AG09309 (cell line): ENCODE measurements at regions not wholly inside any gene's neighbourhood (a gene's known extent, or its start where the extent isn't known, plus 50 kb on each side); places are given as distances from the start of the nearest gene placed in this dataset.

Source experiments
- DNase-seq: peaks from one replicate; pipeline ENCODE4 v3.0.0-alpha.2; 2010; ENCODE audit warnings: low read depth
- H3K4me3 ChIP-seq: 2 replicates; pipeline ENCODE4 v1.5.1; 2011; ENCODE audit warnings: mild to moderate bottlenecking, low read depth, low read length, moderate library complexity; ENCODE audit not compliant: control insufficient read depth
- CTCF ChIP-seq: IDR thresholded peaks from 2 replicates; pipeline ENCODE4 v1.5.1; 2011; ENCODE audit warnings: mild to moderate bottlenecking, low read depth, low read length, inconsistent platforms; ENCODE audit not compliant: insufficient read depth, control insufficient read depth; ENCODE audit errors: missing control alignments

GRCh38 chr1:54459726-54460191 lies 53.6 kb upstream of the SSBP3 start:
- no peak for DNase-seq

GRCh38 chr1:54459140-54459539 lies 52.9 kb upstream of the SSBP3 start:
- TF ChIP-seq CTCF = no peak
- H3K4me3 ChIP-seq = no peak overlapping the region
- no peak for DNase-seq

More at GRCh38 chr1:54459726-54460191, 53.6 kb upstream of the SSBP3 start:
- no peak for TF ChIP-seq CTCF
- no peak overlapping the region for H3K4me3 ChIP-seq

- H3K4me3 ChIP-seq = no peak overlapping the region
Measured at GRCh38 chr1:54456921-54457529, 50.8 kb upstream of the SSBP3 start.

GRCh38 chr1:54456361-54456760 lies 50.2 kb upstream of the SSBP3 start:
- TF ChIP-seq CTCF = no peak
- no peak overlapping the region for H3K4me3 ChIP-seq
- no peak for DNase-seq

More at GRCh38 chr1:54456921-54457529, 50.8 kb upstream of the SSBP3 start:
- no peak for DNase-seq
- TF ChIP-seq CTCF = no peak
